ENCODE measurements at regions not wholly inside any gene's neighbourhood (a gene's known extent, or its start where the extent isn't known, plus 50 kb on each side); places are given as distances from the start of the nearest gene placed in this dataset.

- TF ChIP-seq CTCF (IDR thresholded peaks at IDR 0.05): no peak
- no peak for TF ChIP-seq POLR2A (IDR thresholded peaks at IDR 0.05)
- TF ChIP-seq POLR2AphosphoS5 (IDR thresholded peaks at IDR 0.05): no peak
Observed at GRCh38 chr9:134214766-134215419, 50.5 kb upstream of the RNU6ATAC start.
